H9 (cell line): ENCODE measurements at regions not wholly inside any gene's neighbourhood (a gene's known extent, or its start where the extent isn't known, plus 50 kb on each side); places are given as distances from the start of the nearest gene placed in this dataset.

Source experiments
- DNase-seq: peaks from one replicate; pipeline ENCODE4 v3.0.0-alpha.2; 2017
- H2AFZ ChIP-seq: one replicate; pipeline ENCODE4 v1.6.1; 2013; ENCODE audit warnings: mild to moderate bottlenecking, low read length, control low read depth, moderate library complexity
- H2AK5ac ChIP-seq: 2 replicates; pipeline ENCODE4 v1.6.1; 2013; ENCODE audit warnings: low read length, control low read depth, mixed read lengths; ENCODE audit not compliant: insufficient read length
- H2BK120ac ChIP-seq: one replicate; pipeline ENCODE4 v1.6.1; 2013; ENCODE audit warnings: low read depth, mild to moderate bottlenecking, low read length, control low read depth, inconsistent platforms; ENCODE audit not compliant: poor library complexity, severe bottlenecking
- H2BK12ac ChIP-seq: 2 replicates; pipeline ENCODE4 v1.6.1; 2013; ENCODE audit warnings: low read length, control low read depth, mixed read lengths, low read depth; ENCODE audit not compliant: insufficient read length
- H2BK15ac ChIP-seq: 2 replicates; pipeline ENCODE4 v1.6.1; 2013; ENCODE audit warnings: low read depth, low read length, control low read depth
- H2BK20ac ChIP-seq: one replicate; pipeline ENCODE4 v1.6.1; 2013; ENCODE audit warnings: low read depth, mild to moderate bottlenecking, low read length, control low read depth, inconsistent platforms; ENCODE audit not compliant: poor library complexity, severe bottlenecking
- H2BK5ac ChIP-seq: 2 replicates; pipeline ENCODE4 v1.6.1; 2013; ENCODE audit warnings: low read length, control low read depth, mixed read lengths; ENCODE audit not compliant: insufficient read length
- H3K14ac ChIP-seq: 2 replicates; pipeline ENCODE4 v1.6.1; 2013; ENCODE audit warnings: low read length, control low read depth; ENCODE audit not compliant: insufficient read depth
- H3K18ac ChIP-seq: 2 replicates; pipeline ENCODE4 v1.6.1; 2013; ENCODE audit warnings: low read depth, mild to moderate bottlenecking, mixed read lengths, low read length, control low read depth; ENCODE audit not compliant: insufficient read length
- H3K23ac ChIP-seq: 2 replicates; pipeline ENCODE4 v1.6.1; 2013; ENCODE audit warnings: low read length, control low read depth, mixed read lengths, low read depth; ENCODE audit not compliant: insufficient read length
- H3K23me2 ChIP-seq: 2 replicates; pipeline ENCODE4 v1.6.1; 2013; ENCODE audit warnings: low read depth, mild to moderate bottlenecking, mixed read lengths, low read length, control low read depth; ENCODE audit not compliant: insufficient read length, poor library complexity, severe bottlenecking
- H3K27ac ChIP-seq: 2 replicates; pipeline ENCODE4 v1.5.1; 2013; ENCODE audit warnings: low read length, control low read depth, mixed read lengths, low read depth; ENCODE audit not compliant: insufficient read length
- H3K27me3 ChIP-seq: 2 replicates; pipeline ENCODE4 v1.6.1; 2013; ENCODE audit warnings: low read length, control low read depth, inconsistent platforms; ENCODE audit not compliant: insufficient read depth
- H3K4ac ChIP-seq: 2 replicates; pipeline ENCODE4 v1.6.1; 2013; ENCODE audit warnings: low read depth, mild to moderate bottlenecking, control low read depth, inconsistent platforms, low read length, moderate library complexity
- H3K4me1 ChIP-seq: 2 replicates; pipeline ENCODE4 v1.6.1; 2013; ENCODE audit warnings: low read length, control low read depth, inconsistent platforms; ENCODE audit not compliant: insufficient read depth
- H3K4me2 ChIP-seq: 2 replicates; pipeline ENCODE4 v1.6.1; 2013; ENCODE audit warnings: low read length, control low read depth, mixed read lengths; ENCODE audit not compliant: insufficient read length, insufficient read depth
- H3K56ac ChIP-seq: 2 replicates; pipeline ENCODE4 v1.6.1; 2013; ENCODE audit warnings: low read depth, mild to moderate bottlenecking, mixed read lengths, low read length, control low read depth; ENCODE audit not compliant: insufficient read length
- H3K79me1 ChIP-seq: 2 replicates; pipeline ENCODE4 v1.6.1; 2013; ENCODE audit warnings: low read depth, mild to moderate bottlenecking, moderate library complexity, low read length, control low read depth, inconsistent platforms; ENCODE audit not compliant: insufficient read depth, poor library complexity, severe bottlenecking
- H3K79me2 ChIP-seq: 2 replicates; pipeline ENCODE4 v1.6.1; 2013; ENCODE audit warnings: low read length, control low read depth, inconsistent platforms; ENCODE audit not compliant: insufficient read depth
- H3K9ac ChIP-seq: 2 replicates; pipeline ENCODE4 v1.6.1; 2013; ENCODE audit warnings: low read length, control low read depth, mixed read lengths; ENCODE audit not compliant: insufficient read length; ENCODE audit errors: extremely low read depth
- H3K9me3 ChIP-seq: one replicate; pipeline ENCODE4 v1.6.1; 2013; ENCODE audit warnings: low read depth, low read length, inconsistent platforms; ENCODE audit not compliant: control insufficient read depth
- H3T11ph ChIP-seq: one replicate; pipeline ENCODE4 v1.6.1; 2013; ENCODE audit warnings: mild to moderate bottlenecking, low read length, control low read depth, inconsistent platforms
- H4K20me1 ChIP-seq: one replicate; pipeline ENCODE4 v1.6.1; 2013; ENCODE audit not compliant: control insufficient read depth, insufficient read length, insufficient read depth
- H4K5ac ChIP-seq: 2 replicates; pipeline ENCODE4 v1.6.1; 2013; ENCODE audit warnings: low read depth, mild to moderate bottlenecking, mixed read lengths, low read length, control low read depth; ENCODE audit not compliant: insufficient read length
- H4K8ac ChIP-seq: replicated peaks from 2 replicates; pipeline ENCODE4 v1.6.1; 2013; ENCODE audit warnings: low read length, control low read depth, mixed read lengths, low read depth; ENCODE audit not compliant: insufficient read length
- H4K91ac ChIP-seq: 2 replicates; pipeline ENCODE4 v1.6.1; 2013; ENCODE audit warnings: low read depth, mild to moderate bottlenecking, moderate library complexity, mixed read lengths, low read length, control low read depth; ENCODE audit not compliant: insufficient read length
- H3K27ac Mint-ChIP-seq, 3 experiments: 2 replicates in 2 of 3; 3 replicates in 1 of 3; pipeline ENCODE4 v1.8.0; 2020 to 2021; ENCODE audit warnings: mixed read lengths in 3 of 3, mild to moderate bottlenecking in 1 of 3, moderate library complexity in 1 of 3
- H3K27me3 Mint-ChIP-seq: 2 replicates; pipeline ENCODE4 v1.8.0; 2021; ENCODE audit warnings: low read depth, mild to moderate bottlenecking, moderate library complexity, mixed read lengths
- H3K36me3 Mint-ChIP-seq, 3 experiments: 2 replicates in 2 of 3; 3 replicates in 1 of 3; pipeline ENCODE4 v1.8.0; 2020 to 2021; ENCODE audit warnings: low read depth in 3 of 3, mixed read lengths in 3 of 3; ENCODE audit not compliant: insufficient read depth in 1 of 3
- H3K4me1 Mint-ChIP-seq, 2 experiments: 2 replicates each; pipeline ENCODE4 v1.8.0; 2020; ENCODE audit warnings: mixed read lengths in 2 of 2
- H3K4me3 Mint-ChIP-seq, 2 experiments: 2 replicates in 1 of 2; 3 replicates in 1 of 2; pipeline ENCODE4 v1.8.0; 2020 to 2021; ENCODE audit warnings: mild to moderate bottlenecking in 2 of 2, mixed read lengths in 2 of 2, moderate library complexity in 1 of 2
- H3K9me3 Mint-ChIP-seq, 2 experiments: 2 replicates in 1 of 2; 3 replicates in 1 of 2; pipeline ENCODE4 v1.8.0; 2020; ENCODE audit warnings: mild to moderate bottlenecking in 2 of 2, mixed read lengths in 2 of 2, moderate library complexity in 1 of 2
- WGBS: extraction: QIAGEN DNeasy Blood & Tissue Kit; methylation state at CpG from one replicate; pipeline ENCODE4 v1.1.7; 2013; ENCODE audit warnings: missing lambda C conversion rate, low lambda C conversion rate, mixed read lengths; ENCODE audit not compliant: insufficient read length; ENCODE audit errors: extremely low coverage; 5-methylcytosine and 5-hydroxymethylcytosine counted together
- TF ChIP-seq, protein P1 (sequence below): fragments of 200-600 bp; sonication (generic); conservative IDR thresholded peaks from 3 replicates; pipeline ENCODE4 v1.8.0; 2021; ENCODE audit warnings: antibody characterized with exemption, mild to moderate bottlenecking

- no peak overlapping the region for H3K56ac ChIP-seq
- H4K8ac ChIP-seq: no peak overlapping the region
- no peak overlapping the region for H2BK12ac ChIP-seq
- H2AK5ac ChIP-seq: no peak overlapping the region
- TF ChIP-seq, protein P1, sequence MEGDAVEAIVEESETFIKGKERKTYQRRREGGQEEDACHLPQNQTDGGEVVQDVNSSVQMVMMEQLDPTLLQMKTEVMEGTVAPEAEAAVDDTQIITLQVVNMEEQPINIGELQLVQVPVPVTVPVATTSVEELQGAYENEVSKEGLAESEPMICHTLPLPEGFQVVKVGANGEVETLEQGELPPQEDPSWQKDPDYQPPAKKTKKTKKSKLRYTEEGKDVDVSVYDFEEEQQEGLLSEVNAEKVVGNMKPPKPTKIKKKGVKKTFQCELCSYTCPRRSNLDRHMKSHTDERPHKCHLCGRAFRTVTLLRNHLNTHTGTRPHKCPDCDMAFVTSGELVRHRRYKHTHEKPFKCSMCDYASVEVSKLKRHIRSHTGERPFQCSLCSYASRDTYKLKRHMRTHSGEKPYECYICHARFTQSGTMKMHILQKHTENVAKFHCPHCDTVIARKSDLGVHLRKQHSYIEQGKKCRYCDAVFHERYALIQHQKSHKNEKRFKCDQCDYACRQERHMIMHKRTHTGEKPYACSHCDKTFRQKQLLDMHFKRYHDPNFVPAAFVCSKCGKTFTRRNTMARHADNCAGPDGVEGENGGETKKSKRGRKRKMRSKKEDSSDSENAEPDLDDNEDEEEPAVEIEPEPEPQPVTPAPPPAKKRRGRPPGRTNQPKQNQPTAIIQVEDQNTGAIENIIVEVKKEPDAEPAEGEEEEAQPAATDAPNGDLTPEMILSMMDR: no peak
- H3K23ac ChIP-seq: no peak overlapping the region
- no peaks in the 10 kb centered on the region for H3K27me3 ChIP-seq
- H3K23me2 ChIP-seq: no peaks in the 10 kb centered on the region
- no peak overlapping the region for H3T11ph ChIP-seq
- no peak for DNase-seq
- no peak overlapping the region for H2BK15ac ChIP-seq
- H3K14ac ChIP-seq: no peak overlapping the region
- H3K9ac ChIP-seq: no peak overlapping the region
- H4K91ac ChIP-seq: no peak overlapping the region
- no peaks in the 10 kb centered on the region; the same call in 1 of the 2 replicates for H3K27me3 Mint-ChIP-seq
- H2BK20ac ChIP-seq: no peak overlapping the region
- no peak overlapping the region for H3K27ac Mint-ChIP-seq
- H2BK120ac ChIP-seq: no peak overlapping the region
- H3K27ac ChIP-seq: no peak overlapping the region
- no peaks in the 10 kb centered on the region for H3K9me3 Mint-ChIP-seq
- H3K4me1 Mint-ChIP-seq: peaks cover 29 to 32% of the 10 kb centered on the region in 2 experiments
- H3K4ac ChIP-seq: no peak overlapping the region
- H3K79me1 ChIP-seq: no peaks in the 10 kb centered on the region
- peaks cover 5% of the 10 kb centered on the region; the same call in 1 of the 2 replicates for H3K4me1 ChIP-seq
- H3K18ac ChIP-seq: no peak overlapping the region
- H2BK5ac ChIP-seq: no peak overlapping the region
- H3K79me2 ChIP-seq: no peaks in the 10 kb centered on the region
- no peaks in the 10 kb centered on the region for H3K9me3 ChIP-seq
- WGBS: no CpG with 5 or more reads among the region's 6 CpGs
- H4K5ac ChIP-seq: no peak overlapping the region
- H3K4me3 Mint-ChIP-seq: no peak overlapping the region
- H3K36me3 Mint-ChIP-seq: no peaks in the 10 kb centered on the region
- H4K20me1 ChIP-seq: no peaks in the 10 kb centered on the region
- H2AFZ ChIP-seq: no peak overlapping the region
- no peak overlapping the region for H3K4me2 ChIP-seq
Measured at GRCh38 chr9:88193766-88194165, 55.5 kb upstream of the SPATA31C2 start.
